Body of pancreas (tissue), 4 donors: ENCODE measurements at regions not wholly inside any gene's neighbourhood (a gene's known extent, or its start where the extent isn't known, plus 50 kb on each side); places are given as distances from the start of the nearest gene placed in this dataset.

Source experiments
- POLR2A ChIP-seq, 3 donors: fragments of 450-650 bp; IDR thresholded peaks; one replicate each; pipeline ENCODE4 v1.6.1; 2016; ENCODE audit warnings: antibody characterized with exemption in 3 of 3, mild to moderate bottlenecking in 2 of 3
- TF ChIP-seq, protein P1 (sequence below), 7 experiments: fragments of 450-650 bp in 4 of 7; fragments of 200-600 bp in 3 of 7; sonication (generic) in 3 of 7; IDR thresholded peaks; one replicate each; pipeline ENCODE4 v1.5.1; 2016 to 2019; ENCODE audit warnings: antibody characterized with exemption in 7 of 7

DNA sequence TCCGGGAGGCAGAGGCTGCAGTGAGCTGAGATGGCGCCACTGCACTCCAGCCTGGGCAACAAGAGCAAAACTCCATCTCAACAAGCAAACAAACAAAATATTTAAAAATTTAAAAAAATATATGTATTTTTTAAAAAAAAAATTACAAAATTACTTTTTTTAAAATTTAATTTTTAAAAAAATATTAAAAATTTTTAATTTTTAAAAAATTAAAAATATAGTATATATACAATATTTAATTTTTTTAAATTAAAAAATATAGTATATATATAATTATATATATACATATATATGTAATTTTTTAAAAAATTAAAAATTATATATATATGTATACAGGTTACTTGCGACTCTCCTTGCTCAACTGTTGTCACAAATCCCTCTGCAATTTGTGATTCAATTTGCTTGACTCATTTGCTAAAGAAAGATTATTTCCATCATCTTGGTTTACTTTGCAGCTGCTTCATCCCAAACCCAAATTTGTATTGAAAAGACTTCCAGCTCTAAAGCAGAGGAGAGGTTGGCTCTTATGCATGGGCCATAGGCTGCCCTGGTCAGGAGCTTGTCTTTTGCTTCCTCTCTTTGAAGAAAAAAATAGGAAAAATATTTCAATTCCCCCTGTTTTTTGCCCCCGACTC, 247.4 kb upstream of the IRX3 start:
- TF ChIP-seq, protein P1, sequence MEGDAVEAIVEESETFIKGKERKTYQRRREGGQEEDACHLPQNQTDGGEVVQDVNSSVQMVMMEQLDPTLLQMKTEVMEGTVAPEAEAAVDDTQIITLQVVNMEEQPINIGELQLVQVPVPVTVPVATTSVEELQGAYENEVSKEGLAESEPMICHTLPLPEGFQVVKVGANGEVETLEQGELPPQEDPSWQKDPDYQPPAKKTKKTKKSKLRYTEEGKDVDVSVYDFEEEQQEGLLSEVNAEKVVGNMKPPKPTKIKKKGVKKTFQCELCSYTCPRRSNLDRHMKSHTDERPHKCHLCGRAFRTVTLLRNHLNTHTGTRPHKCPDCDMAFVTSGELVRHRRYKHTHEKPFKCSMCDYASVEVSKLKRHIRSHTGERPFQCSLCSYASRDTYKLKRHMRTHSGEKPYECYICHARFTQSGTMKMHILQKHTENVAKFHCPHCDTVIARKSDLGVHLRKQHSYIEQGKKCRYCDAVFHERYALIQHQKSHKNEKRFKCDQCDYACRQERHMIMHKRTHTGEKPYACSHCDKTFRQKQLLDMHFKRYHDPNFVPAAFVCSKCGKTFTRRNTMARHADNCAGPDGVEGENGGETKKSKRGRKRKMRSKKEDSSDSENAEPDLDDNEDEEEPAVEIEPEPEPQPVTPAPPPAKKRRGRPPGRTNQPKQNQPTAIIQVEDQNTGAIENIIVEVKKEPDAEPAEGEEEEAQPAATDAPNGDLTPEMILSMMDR (IDR thresholded peaks at IDR 0.05): no peak
- no peak for TF ChIP-seq POLR2A (IDR thresholded peaks at IDR 0.05)
